ENCODE measurements at regions not wholly inside any gene's neighbourhood (a gene's known extent, or its start where the extent isn't known, plus 50 kb on each side); places are given as distances from the start of the nearest gene placed in this dataset.
A peak's percentile ranks its signal among the peaks of the same experiment; 100 is the strongest.

DNA sequence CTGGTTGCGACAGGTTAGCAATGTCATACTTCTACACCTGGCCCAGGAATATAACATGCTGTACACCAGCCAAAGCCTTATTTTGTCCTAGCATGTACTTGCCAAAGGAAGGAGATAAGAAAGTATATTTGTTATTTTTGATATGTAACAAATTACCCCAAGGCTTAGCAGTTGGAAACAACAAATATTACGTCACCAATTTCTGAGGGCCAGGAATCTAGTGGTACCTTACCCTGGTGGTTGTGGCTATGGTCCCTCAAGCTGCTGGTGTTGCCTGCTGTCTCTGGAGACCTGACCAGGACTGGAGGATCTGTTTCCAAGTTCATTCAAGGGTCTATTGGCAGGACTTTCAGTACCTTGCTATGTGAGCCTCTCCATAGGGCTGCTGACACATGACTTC lies 135.5 kb upstream of the BANK1 start:
- Histone ChIP-seq H3K4me2 (ENCODE audit: extremely low read depth, insufficient read depth, low read length) (no peak overlapping the region), H3K27ac (ENCODE audit: insufficient read depth, low read length) (no peak overlapping the region)
- TF ChIP-seq EZH2 (IDR thresholded peaks at IDR 0.05; ENCODE audit: low read length, missing control alignments), result no peak
- TF ChIP-seq, protein P1, sequence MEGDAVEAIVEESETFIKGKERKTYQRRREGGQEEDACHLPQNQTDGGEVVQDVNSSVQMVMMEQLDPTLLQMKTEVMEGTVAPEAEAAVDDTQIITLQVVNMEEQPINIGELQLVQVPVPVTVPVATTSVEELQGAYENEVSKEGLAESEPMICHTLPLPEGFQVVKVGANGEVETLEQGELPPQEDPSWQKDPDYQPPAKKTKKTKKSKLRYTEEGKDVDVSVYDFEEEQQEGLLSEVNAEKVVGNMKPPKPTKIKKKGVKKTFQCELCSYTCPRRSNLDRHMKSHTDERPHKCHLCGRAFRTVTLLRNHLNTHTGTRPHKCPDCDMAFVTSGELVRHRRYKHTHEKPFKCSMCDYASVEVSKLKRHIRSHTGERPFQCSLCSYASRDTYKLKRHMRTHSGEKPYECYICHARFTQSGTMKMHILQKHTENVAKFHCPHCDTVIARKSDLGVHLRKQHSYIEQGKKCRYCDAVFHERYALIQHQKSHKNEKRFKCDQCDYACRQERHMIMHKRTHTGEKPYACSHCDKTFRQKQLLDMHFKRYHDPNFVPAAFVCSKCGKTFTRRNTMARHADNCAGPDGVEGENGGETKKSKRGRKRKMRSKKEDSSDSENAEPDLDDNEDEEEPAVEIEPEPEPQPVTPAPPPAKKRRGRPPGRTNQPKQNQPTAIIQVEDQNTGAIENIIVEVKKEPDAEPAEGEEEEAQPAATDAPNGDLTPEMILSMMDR (conservative IDR thresholded peaks at IDR 0.05 in 1 of 2, IDR thresholded peaks at IDR 0.05 in 1 of 2; ENCODE audit: low read depth in 1 of 2, low read length in 2 of 2), result no peak

DNA sequence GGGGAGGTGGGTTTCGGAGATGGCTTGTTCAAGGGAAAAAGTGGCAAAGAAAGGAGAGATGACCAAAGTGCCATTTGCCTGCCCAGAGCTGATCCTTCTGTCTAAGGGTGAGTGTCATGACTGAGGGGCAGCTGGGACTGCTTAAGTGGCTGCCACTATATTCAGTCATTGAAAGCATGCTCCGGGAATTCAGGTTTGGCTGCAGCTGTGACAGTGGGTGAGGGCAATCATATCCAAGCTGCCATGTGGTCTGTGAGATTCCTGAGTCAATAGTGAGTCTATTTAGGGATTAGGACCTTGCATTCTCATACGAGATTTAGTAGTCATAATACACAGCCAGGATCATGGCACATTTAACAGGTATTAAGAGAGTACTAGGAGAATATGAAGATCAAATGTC lies 138.8 kb upstream of the BANK1 start:
- no peak overlapping the region for H3K9ac ChIP-seq (ENCODE audit: insufficient read depth, low read length)
- TF ChIP-seq, protein P1 (conservative IDR thresholded peaks at IDR 0.05 in 1 of 2, IDR thresholded peaks at IDR 0.05 in 1 of 2; ENCODE audit: low read depth in 1 of 2, low read length in 2 of 2), result no peak
- TF ChIP-seq EZH2 (IDR thresholded peaks at IDR 0.05; ENCODE audit: low read length, missing control alignments), result no peak
- no peaks in the 10 kb centered on the region for H4K20me1 ChIP-seq (ENCODE audit: control insufficient read depth, extremely low read depth, insufficient read depth, low read length)
- no peak overlapping the region for H2AFZ ChIP-seq (ENCODE audit: low read length)
- no peaks in the 10 kb centered on the region for H3K9me3 ChIP-seq (ENCODE audit: control insufficient read depth, insufficient read depth, low read depth, low read length)
- H3K79me2 ChIP-seq (ENCODE audit: control insufficient read depth, insufficient read depth, low read length), result no peaks in the 10 kb centered on the region
- no peak overlapping the region for H3K4me2 ChIP-seq (ENCODE audit: extremely low read depth, insufficient read depth, low read length)
- H3K27ac ChIP-seq (ENCODE audit: insufficient read depth, low read length), result no peak overlapping the region
- no peak overlapping the region for H3K4me3 ChIP-seq (replicated peaks in 1 of 4; ENCODE audit: control extremely low read depth in 1 of 4, insufficient read depth in 1 of 4, low read depth in 3 of 4, low read length in 4 of 4)
- peak in 1 of 2 donors; percentile 29 for DNase-seq (ENCODE audit: low read depth in 2 of 2)
- H3K27me3 ChIP-seq (ENCODE audit: control insufficient read depth, insufficient read depth, low read length), result no peaks in the 10 kb centered on the region
- H3K4me1 ChIP-seq (ENCODE audit: control insufficient read depth, extremely low read depth, insufficient read depth, low read length), result no peaks in the 10 kb centered on the region
- H3K36me3 ChIP-seq (ENCODE audit: control insufficient read depth, insufficient read depth, low read length), result no peaks in the 10 kb centered on the region

More for the DNA sequence above, 135.5 kb upstream of the BANK1 start:
- H3K79me2 ChIP-seq (ENCODE audit: control insufficient read depth, insufficient read depth, low read length), result no peaks in the 10 kb centered on the region
- H3K4me1 ChIP-seq (ENCODE audit: control insufficient read depth, extremely low read depth, insufficient read depth, low read length), result no peaks in the 10 kb centered on the region
- H3K4me3 ChIP-seq (replicated peaks in 1 of 4; ENCODE audit: control extremely low read depth in 1 of 4, insufficient read depth in 1 of 4, low read depth in 3 of 4, low read length in 4 of 4), result no peak overlapping the region
- no peaks in the 10 kb centered on the region for H3K27me3 ChIP-seq (ENCODE audit: control insufficient read depth, insufficient read depth, low read length)
- H3K9ac ChIP-seq (ENCODE audit: insufficient read depth, low read length), result no peak overlapping the region
- no peaks in the 10 kb centered on the region for H3K9me3 ChIP-seq (ENCODE audit: control insufficient read depth, insufficient read depth, low read depth, low read length)
- no peaks in the 10 kb centered on the region for H3K36me3 ChIP-seq (ENCODE audit: control insufficient read depth, insufficient read depth, low read length)
- DNase-seq (ENCODE audit: low read depth in 2 of 2), result no peak
- no peak overlapping the region for H2AFZ ChIP-seq (ENCODE audit: low read length)
- H4K20me1 ChIP-seq (ENCODE audit: control insufficient read depth, extremely low read depth, insufficient read depth, low read length), result no peaks in the 10 kb centered on the region

DNA sequence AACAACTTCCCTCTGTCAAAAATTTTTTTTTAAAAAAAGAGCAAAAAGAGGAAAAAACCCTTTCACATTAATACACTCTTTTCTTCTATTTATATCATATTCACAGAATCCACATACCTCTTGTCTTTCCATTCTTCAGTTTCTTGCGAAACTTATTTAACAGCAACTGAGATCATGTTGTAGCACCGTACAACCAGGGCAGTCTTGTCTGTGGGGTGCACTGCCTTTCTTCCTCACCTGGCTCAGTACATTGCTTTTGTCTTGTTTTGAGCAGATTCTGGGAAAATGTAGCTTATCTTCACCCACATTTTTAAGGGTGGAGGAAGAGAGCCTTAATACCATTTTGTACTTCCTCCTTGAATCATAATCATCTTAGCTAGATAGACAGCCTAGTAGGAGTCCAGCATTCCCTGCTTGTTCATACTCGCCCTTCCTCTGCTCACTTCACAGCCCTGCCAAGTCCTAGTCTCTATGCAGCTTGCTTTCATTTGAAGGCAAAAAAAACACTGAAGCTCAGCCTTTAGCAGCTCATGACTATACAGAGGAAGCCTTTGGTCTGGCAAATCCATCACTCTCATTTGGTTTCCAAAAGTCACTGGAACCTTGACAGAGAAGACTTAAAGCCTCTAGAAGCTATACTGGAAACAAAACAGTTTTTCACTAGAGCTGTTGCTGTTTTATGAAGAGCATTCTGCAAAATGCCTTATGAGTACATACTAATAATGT lies 140.6 kb upstream of the BANK1 start:
- H3K9me3 ChIP-seq (ENCODE audit: control insufficient read depth, insufficient read depth, low read depth, low read length), result no peaks in the 10 kb centered on the region
- no peaks in the 10 kb centered on the region for H3K27me3 ChIP-seq (ENCODE audit: control insufficient read depth, insufficient read depth, low read length)
- no peaks in the 10 kb centered on the region for H3K79me2 ChIP-seq (ENCODE audit: control insufficient read depth, insufficient read depth, low read length)
- H4K20me1 ChIP-seq (ENCODE audit: control insufficient read depth, extremely low read depth, insufficient read depth, low read length), result no peaks in the 10 kb centered on the region
- no peak for TF ChIP-seq EZH2 (IDR thresholded peaks at IDR 0.05; ENCODE audit: low read length, missing control alignments)
- TF ChIP-seq, protein P1 (conservative IDR thresholded peaks at IDR 0.05 in 1 of 2, IDR thresholded peaks at IDR 0.05 in 1 of 2; ENCODE audit: low read depth in 1 of 2, low read length in 2 of 2), result no peak
- no peak overlapping the region for H2AFZ ChIP-seq (ENCODE audit: low read length)
- H3K4me2 ChIP-seq (ENCODE audit: extremely low read depth, insufficient read depth, low read length), result no peak overlapping the region
- no peaks in the 10 kb centered on the region for H3K4me1 ChIP-seq (ENCODE audit: control insufficient read depth, extremely low read depth, insufficient read depth, low read length)
- no peak overlapping the region for H3K27ac ChIP-seq (ENCODE audit: insufficient read depth, low read length)
- no peaks in the 10 kb centered on the region for H3K36me3 ChIP-seq (ENCODE audit: control insufficient read depth, insufficient read depth, low read length)
- H3K9ac ChIP-seq (ENCODE audit: insufficient read depth, low read length), result no peak overlapping the region
- no peak overlapping the region for H3K4me3 ChIP-seq (replicated peaks in 1 of 4; ENCODE audit: control extremely low read depth in 1 of 4, insufficient read depth in 1 of 4, low read depth in 3 of 4, low read length in 4 of 4)
- peak in 1 of 2 donors; percentile 37 for DNase-seq (ENCODE audit: low read depth in 2 of 2)
